ENCODE measurements at regions not wholly inside any gene's neighbourhood (a gene's known extent, or its start where the extent isn't known, plus 50 kb on each side); places are given as distances from the start of the nearest gene placed in this dataset.

GRCh38 chr6:16976385-16977183 lies 125.3 kb upstream of the STMND1 start:
- no peak for ATAC-seq (replicated peaks)
- no peak overlapping the region for H3K27ac Mint-ChIP-seq
- H3K27me3 Mint-ChIP-seq: peaks cover 28 to 34% of the 10 kb centered on the region in 2 donors

GRCh38 chr6:16974704-16975359 lies 127.0 kb upstream of the STMND1 start:
- peaks cover 23 to 27% of the 10 kb centered on the region in 2 donors for H3K27me3 Mint-ChIP-seq
- H3K4me1 Mint-ChIP-seq: peaks cover 0 to 2% of the 10 kb centered on the region in 2 donors
- H3K9me3 Mint-ChIP-seq: peaks cover 0 to 4% of the 10 kb centered on the region in 2 donors
- ATAC-seq (replicated peaks): no peak
- no peak for DNase-seq
- no peak overlapping the region for H3K4me3 Mint-ChIP-seq
- no peaks in the 10 kb centered on the region for H3K36me3 Mint-ChIP-seq
- no peak overlapping the region for H3K27ac Mint-ChIP-seq

More at GRCh38 chr6:16976385-16977183, 125.3 kb upstream of the STMND1 start:
- Mint-ChIP-seq H3K4me1 (peaks cover 0 to 2% of the 10 kb centered on the region in 2 donors), H3K4me3 (no peak overlapping the region), H3K36me3 (no peaks in the 10 kb centered on the region), H3K9me3 (peaks cover 0 to 4% of the 10 kb centered on the region in 2 donors)
- DNase-seq: no peak

GRCh38 chr6:16974387-16974673 lies 127.5 kb upstream of the STMND1 start:
- ATAC-seq (replicated peaks) (no peak), DNase-seq (no peak)
- peaks cover 23 to 25% of the 10 kb centered on the region in 2 donors for H3K27me3 Mint-ChIP-seq
- H3K9me3 Mint-ChIP-seq: peaks cover 0 to 2% of the 10 kb centered on the region in 2 donors
- H3K36me3 Mint-ChIP-seq: no peaks in the 10 kb centered on the region
- H3K4me1 Mint-ChIP-seq: peaks cover 0 to 2% of the 10 kb centered on the region in 2 donors
- no peak overlapping the region for H3K4me3 Mint-ChIP-seq
- no peak overlapping the region for H3K27ac Mint-ChIP-seq

GRCh38 chr6:16973545-16974386 lies 128.1 kb upstream of the STMND1 start:
- Mint-ChIP-seq H3K4me3 (no peak overlapping the region), H3K27me3 (peaks cover 20 to 24% of the 10 kb centered on the region in 2 donors), H3K36me3 (no peaks in the 10 kb centered on the region), H3K27ac (peak overlapping the region; percentile 40), H3K4me1 (peaks cover 0 to 2% of the 10 kb centered on the region in 2 donors), H3K9me3 (peaks cover 0 to 1% of the 10 kb centered on the region in 2 donors)
- no peak for DNase-seq
- ATAC-seq (replicated peaks): no peak

GRCh38 chr6:16973051-16973450 lies 128.8 kb upstream of the STMND1 start:
- H3K27me3 Mint-ChIP-seq: peaks cover 19 to 24% of the 10 kb centered on the region in 2 donors
- peaks cover 0 to 2% of the 10 kb centered on the region in 2 donors for H3K4me1 Mint-ChIP-seq
- H3K36me3 Mint-ChIP-seq: no peaks in the 10 kb centered on the region
- H3K4me3 Mint-ChIP-seq: no peak overlapping the region
- DNase-seq (no peak), ATAC-seq (replicated peaks) (no peak)
- peaks cover 0 to 1% of the 10 kb centered on the region in 2 donors for H3K9me3 Mint-ChIP-seq
- peak overlapping the region; percentile 40 for H3K27ac Mint-ChIP-seq

GRCh38 chr6:16972535-16972934 lies 129.3 kb upstream of the STMND1 start:
- Mint-ChIP-seq H3K27me3 (peaks cover 14 to 22% of the 10 kb centered on the region in 2 donors), H3K36me3 (no peaks in the 10 kb centered on the region), H3K27ac (no peak overlapping the region), H3K9me3 (peaks cover 0 to 1% of the 10 kb centered on the region in 2 donors), H3K4me3 (no peak overlapping the region), H3K4me1 (peaks cover 0 to 2% of the 10 kb centered on the region in 2 donors)
- DNase-seq (no peak), ATAC-seq (replicated peaks) (no peak)

- no peak overlapping the region for H3K27ac Mint-ChIP-seq
- no peak overlapping the region for H3K4me3 Mint-ChIP-seq
- ATAC-seq (replicated peaks): no peak
- no peak for DNase-seq
- H3K9me3 Mint-ChIP-seq: peaks cover 0 to 1% of the 10 kb centered on the region in 2 donors
- peaks cover 15 to 20% of the 10 kb centered on the region in 2 donors for H3K27me3 Mint-ChIP-seq
- H3K4me1 Mint-ChIP-seq: peaks cover 3 to 4% of the 10 kb centered on the region in 2 donors
- no peaks in the 10 kb centered on the region for H3K36me3 Mint-ChIP-seq
Measured at GRCh38 chr6:16969699-16970655, 131.9 kb upstream of the STMND1 start.

- no peaks in the 10 kb centered on the region for H3K36me3 Mint-ChIP-seq
- H3K4me3 Mint-ChIP-seq: no peak overlapping the region
- DNase-seq: no peak
- no peak overlapping the region for H3K27ac Mint-ChIP-seq
- no peak for ATAC-seq (replicated peaks)
- H3K27me3 Mint-ChIP-seq: peaks cover 14 to 19% of the 10 kb centered on the region in 2 donors
- peaks cover 0 to 1% of the 10 kb centered on the region in 2 donors for H3K9me3 Mint-ChIP-seq
- peaks cover 4 to 5% of the 10 kb centered on the region in 2 donors for H3K4me1 Mint-ChIP-seq
Measured at GRCh38 chr6:16968101-16968500, 133.7 kb upstream of the STMND1 start.

GRCh38 chr6:16967470-16967817 lies 134.4 kb upstream of the STMND1 start:
- peaks cover 12 to 17% of the 10 kb centered on the region in 2 donors for H3K27me3 Mint-ChIP-seq

GRCh38 chr6:16966791-16967469 lies 134.9 kb upstream of the STMND1 start:
- Mint-ChIP-seq H3K36me3 (no peaks in the 10 kb centered on the region), H3K4me3 (no peak overlapping the region), H3K27ac (no peak overlapping the region), H3K27me3 (peaks cover 7 to 17% of the 10 kb centered on the region in 2 donors), H3K9me3 (no peaks in the 10 kb centered on the region), H3K4me1 (peaks cover 4 to 5% of the 10 kb centered on the region in 2 donors)
- ATAC-seq (replicated peaks) (no peak), DNase-seq (no peak)

More at GRCh38 chr6:16967470-16967817, 134.4 kb upstream of the STMND1 start:
- H3K4me3 Mint-ChIP-seq: no peak overlapping the region
- no peak for ATAC-seq (replicated peaks)
- peaks cover 0 to 1% of the 10 kb centered on the region in 2 donors for H3K9me3 Mint-ChIP-seq
- H3K4me1 Mint-ChIP-seq: peaks cover 4 to 5% of the 10 kb centered on the region in 2 donors
- no peak for DNase-seq
- no peaks in the 10 kb centered on the region for H3K36me3 Mint-ChIP-seq
- no peak overlapping the region for H3K27ac Mint-ChIP-seq

GRCh38 chr6:16965689-16966088 lies 136.2 kb upstream of the STMND1 start:
- H3K27ac Mint-ChIP-seq: no peak overlapping the region
- H3K36me3 Mint-ChIP-seq: no peaks in the 10 kb centered on the region
- H3K4me1 Mint-ChIP-seq: peaks cover 4 to 5% of the 10 kb centered on the region in 2 donors
- DNase-seq (no peak), ATAC-seq (replicated peaks) (no peak)
- no peak overlapping the region for H3K4me3 Mint-ChIP-seq
- H3K9me3 Mint-ChIP-seq: no peaks in the 10 kb centered on the region
- H3K27me3 Mint-ChIP-seq: peaks cover 7 to 17% of the 10 kb centered on the region in 2 donors

GRCh38 chr6:16964553-16965499 lies 137.0 kb upstream of the STMND1 start:
- Mint-ChIP-seq H3K4me1 (peaks cover 4 to 5% of the 10 kb centered on the region in 2 donors), H3K9me3 (no peaks in the 10 kb centered on the region), H3K27me3 (peaks cover 7 to 13% of the 10 kb centered on the region in 2 donors), H3K27ac (peak overlapping the region; percentile 1), H3K4me3 (no peak overlapping the region), H3K36me3 (no peaks in the 10 kb centered on the region)
- DNase-seq (peak; percentile 26), ATAC-seq (replicated peaks) (peak; percentile 86 to 89)

Data from stimulated activated naive B cell treated with anti-CD40 and anti-IgM and Interleukin-4, amounts not matched to agents 10 μg/mL and 1 μg/mL and 100 μg/mL, for 72 hours (primary cell).